ENCODE measurements at regions not wholly inside any gene's neighbourhood (a gene's known extent, or its start where the extent isn't known, plus 50 kb on each side); places are given as distances from the start of the nearest gene placed in this dataset.

DNA sequence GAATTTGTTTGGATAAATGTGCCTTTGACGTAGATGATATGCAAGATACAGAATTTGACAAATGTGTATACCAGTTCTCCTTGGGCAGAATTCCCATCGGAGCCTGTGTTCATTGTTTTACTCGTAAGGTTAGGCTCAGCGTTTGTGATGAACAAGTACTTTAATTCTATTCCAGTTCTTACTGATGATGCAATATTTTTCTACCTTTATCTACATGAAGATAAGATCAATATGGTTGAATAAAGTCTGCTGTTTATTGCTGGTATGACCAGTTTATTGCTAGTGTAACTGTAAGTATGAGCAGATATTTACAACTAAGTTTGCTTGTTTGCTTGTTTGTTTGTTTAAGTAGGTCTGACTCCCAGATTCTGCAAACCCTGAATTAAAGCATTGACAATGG, 145.4 kb upstream of the ADARB2 start:
- TF ChIP-seq POLR2A (IDR thresholded peaks at IDR 0.05): no peak
- TF ChIP-seq, protein P1, sequence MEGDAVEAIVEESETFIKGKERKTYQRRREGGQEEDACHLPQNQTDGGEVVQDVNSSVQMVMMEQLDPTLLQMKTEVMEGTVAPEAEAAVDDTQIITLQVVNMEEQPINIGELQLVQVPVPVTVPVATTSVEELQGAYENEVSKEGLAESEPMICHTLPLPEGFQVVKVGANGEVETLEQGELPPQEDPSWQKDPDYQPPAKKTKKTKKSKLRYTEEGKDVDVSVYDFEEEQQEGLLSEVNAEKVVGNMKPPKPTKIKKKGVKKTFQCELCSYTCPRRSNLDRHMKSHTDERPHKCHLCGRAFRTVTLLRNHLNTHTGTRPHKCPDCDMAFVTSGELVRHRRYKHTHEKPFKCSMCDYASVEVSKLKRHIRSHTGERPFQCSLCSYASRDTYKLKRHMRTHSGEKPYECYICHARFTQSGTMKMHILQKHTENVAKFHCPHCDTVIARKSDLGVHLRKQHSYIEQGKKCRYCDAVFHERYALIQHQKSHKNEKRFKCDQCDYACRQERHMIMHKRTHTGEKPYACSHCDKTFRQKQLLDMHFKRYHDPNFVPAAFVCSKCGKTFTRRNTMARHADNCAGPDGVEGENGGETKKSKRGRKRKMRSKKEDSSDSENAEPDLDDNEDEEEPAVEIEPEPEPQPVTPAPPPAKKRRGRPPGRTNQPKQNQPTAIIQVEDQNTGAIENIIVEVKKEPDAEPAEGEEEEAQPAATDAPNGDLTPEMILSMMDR (IDR thresholded peaks at IDR 0.05): no peak
